ENCODE measurements at regions not wholly inside any gene's neighbourhood (a gene's known extent, or its start where the extent isn't known, plus 50 kb on each side); places are given as distances from the start of the nearest gene placed in this dataset.

DNA sequence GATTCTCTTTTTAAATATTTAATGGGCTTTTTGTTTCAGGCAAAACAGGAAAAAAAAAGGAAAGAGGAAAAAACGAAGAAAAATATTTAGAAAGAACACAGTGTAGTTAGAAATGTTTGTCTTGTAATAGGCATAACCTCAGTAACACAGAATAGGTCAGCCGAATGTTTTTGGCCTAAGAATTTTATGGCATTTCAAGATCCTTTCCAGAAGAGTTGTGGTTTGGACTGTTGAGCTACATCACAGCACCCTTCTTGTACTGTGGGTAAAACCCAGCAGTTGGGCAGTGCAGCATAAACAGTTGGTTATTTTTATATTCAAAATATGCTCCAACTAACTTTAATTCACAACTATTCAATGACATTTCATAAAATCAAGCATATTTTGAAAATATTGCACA, 474.4 kb upstream of the AGTR1 start:
- DNase-seq (ENCODE audit: low spot score) = no peak

DNA sequence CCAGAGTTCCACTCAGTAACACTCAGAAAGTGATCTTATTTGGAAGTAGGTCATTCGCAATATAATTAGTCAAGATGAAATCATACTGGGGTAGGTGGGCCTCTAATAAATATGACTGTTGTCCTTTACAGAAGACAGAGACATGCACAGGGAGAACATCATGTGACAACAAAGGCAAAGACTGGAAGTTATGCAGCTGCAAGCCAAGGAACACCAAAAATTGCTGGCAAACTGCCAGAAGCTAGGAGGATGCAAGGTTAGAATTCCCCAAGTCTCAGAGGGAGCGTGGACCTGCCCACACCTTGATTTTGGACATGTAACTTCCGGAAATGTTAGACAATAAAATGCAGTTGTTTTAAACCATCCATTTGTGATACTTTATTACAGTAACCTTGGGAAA, 471.5 kb upstream of the AGTR1 start:
- DNase-seq (ENCODE audit: low spot score) = no peak

DNA sequence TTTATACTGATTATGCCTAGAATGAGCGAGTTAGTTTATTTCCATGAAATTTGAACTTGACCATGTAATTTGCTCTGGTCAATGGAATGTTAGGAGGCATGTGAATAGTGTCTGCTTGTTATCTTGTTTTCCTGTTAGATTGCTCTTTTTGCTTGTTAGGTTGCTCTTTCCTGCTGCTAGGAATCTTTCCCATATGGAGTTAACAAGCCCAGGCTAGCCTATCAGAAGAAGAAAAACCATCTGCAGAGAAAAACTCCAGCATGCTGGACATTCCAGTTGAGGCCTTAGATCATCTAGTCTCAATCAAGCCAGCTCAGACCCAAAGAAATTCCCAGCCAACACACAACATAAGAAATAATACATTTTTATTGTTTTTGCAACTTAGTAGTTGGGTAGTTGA, 470.2 kb upstream of the AGTR1 start:
- DNase-seq (ENCODE audit: low spot score) = no peak

DNA sequence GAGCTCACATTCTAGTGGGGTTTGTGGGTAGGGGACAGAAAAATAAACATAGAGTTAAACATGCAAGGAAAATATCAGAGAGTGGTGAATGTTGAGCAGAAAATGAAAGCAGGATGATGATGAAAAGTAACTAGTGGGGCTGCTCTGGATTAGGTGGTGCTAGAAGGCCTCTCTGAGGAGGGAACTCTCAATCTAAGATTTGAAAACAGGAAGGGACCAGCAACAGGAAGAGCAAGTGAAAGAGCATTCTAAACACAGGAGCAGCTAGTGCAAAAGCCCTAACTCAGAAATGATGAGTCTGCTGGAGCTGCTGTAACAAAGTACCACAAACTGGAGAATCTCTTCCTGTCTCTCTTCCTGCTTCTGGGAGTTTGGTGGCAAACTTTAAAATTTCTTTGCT, 468.6 kb upstream of the AGTR1 start:
- no peak for DNase-seq (ENCODE audit: low spot score)

DNA sequence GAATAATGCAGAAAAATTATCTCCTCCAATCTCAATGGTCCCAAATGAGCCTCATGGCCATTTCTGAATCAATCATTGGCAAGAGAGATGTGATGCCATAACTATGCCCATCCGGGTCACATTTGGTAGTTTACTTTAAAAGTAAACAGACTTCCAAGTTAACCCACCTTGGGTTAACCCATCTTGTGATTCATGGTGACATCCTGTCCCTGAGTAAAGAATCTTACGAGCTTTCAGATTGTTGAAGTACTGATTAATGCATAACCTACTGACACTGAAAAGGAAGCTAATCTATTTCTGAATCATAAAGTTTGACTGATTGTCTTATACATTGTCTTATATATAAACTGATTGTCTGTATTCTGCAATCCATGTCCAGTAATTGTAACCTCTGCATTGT, 467.2 kb upstream of the AGTR1 start:
- no peak for DNase-seq (ENCODE audit: low spot score)

DNA sequence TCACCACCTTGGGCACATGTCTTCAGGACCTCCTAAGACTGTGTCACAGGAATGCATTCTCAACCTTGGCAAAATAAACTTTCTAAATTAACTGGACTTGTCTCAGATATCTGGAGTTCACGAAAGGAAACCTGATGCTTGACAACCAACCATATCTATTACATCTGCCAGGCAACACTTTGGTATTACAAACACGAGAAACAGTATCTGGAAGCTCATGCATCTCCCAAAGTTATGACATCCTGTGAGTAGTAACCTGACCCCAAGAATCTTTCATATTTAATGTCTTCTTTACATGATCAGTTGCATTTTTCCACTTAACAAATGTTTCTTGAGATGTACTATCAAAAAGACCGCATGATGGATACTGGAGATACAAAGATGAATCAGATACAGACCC, 465.3 kb upstream of the AGTR1 start:
- no peak for DNase-seq (ENCODE audit: low spot score)

DNA sequence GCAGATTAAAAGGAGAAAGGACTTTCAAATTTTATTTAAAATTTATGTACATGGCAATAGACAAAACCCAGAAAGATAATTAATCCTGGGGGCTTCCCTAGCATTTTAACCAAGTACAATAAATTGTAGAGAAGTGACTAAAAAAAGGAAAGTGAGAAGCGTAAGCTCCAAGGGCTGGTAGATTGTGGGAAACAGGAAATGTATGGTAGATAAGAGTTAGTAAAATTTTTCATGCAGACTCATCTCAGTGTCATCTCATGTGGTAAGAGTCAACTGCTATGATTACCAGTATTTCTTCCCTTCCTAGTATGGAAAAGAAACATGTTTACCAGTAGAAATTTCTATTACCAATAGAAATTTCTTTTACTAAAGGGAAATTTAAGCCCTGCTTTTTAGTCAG, 464.3 kb upstream of the AGTR1 start:
- DNase-seq (ENCODE audit: low spot score) = no peak

DNA sequence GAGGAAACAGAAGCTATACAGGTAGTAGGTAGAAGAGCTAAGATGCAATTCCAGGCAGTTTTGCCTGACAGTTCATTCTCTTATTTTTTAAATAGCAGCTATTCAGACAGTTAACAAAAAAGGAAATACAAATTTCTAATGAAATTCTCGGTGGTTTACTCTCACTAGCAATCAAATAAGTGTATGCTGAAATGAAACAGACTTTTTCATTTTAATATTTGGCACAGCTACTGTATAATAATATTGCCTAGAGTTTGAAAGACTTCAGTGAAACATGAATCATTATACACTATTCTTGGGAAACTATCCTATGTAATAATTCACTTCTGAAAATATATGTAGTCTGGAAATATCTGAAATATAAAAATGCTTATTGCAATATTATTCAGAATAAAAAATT, 463.2 kb upstream of the AGTR1 start:
- DNase-seq (ENCODE audit: low spot score) = no peak

DNA sequence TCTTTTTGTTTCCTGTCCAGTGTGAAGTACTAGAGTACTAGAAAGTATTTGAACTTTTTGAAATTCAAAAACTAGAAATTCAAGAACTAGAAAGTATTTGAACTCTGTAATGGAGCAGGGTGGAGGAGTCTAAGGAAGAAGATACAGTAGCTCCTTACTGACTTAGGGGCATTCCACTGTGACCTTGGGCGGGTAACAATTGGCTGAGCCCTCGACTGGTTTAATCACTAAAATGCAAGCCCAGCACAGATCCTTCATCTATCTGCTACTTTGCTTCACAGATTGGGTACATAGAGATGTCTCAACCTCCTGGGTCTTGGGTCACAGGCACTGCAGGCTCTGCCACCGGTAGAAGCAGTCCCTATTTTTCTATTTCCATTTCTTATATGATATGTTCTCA, 462.1 kb upstream of the AGTR1 start:
- no peak for DNase-seq (ENCODE audit: low spot score)

DNA sequence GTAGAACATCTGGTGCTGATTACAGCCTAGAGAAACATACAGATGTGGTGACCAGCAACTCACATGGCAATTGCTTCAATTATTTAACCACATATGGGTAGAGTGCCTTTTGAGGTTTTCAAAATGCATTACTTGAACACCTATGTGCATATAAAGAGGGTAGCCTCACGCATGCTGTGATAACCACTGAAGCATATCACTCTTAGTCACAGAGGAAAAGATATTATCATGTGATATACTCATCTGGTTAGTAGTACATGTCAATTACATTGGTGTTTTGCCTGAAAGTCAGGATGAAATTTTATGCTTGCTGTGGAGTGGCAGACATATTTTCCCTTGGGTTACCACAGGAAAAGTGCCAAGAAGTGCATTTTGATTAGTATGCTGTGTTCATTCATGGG, 459.3 kb upstream of the AGTR1 start:
- no peak for DNase-seq (ENCODE audit: low spot score)

DNA sequence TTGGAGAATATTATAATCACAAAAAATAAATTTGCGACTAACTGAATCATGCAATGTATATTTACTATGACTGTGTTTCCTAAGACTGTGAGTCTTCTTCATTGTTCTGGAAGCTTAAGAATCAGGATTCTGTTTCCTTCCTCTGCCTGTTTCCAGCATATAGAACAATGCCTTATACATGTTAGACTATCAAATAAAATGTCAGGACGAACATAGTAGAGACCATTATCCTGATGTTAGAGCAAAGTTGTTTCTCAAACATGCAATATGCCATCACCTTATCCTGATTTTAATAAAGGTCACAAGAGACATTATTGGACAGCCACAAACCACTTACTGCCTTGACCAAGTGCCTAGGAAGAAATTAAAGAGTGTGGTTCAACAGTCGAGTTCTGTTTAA, 457.4 kb upstream of the AGTR1 start:
- no peak for DNase-seq (ENCODE audit: low spot score)

DNA sequence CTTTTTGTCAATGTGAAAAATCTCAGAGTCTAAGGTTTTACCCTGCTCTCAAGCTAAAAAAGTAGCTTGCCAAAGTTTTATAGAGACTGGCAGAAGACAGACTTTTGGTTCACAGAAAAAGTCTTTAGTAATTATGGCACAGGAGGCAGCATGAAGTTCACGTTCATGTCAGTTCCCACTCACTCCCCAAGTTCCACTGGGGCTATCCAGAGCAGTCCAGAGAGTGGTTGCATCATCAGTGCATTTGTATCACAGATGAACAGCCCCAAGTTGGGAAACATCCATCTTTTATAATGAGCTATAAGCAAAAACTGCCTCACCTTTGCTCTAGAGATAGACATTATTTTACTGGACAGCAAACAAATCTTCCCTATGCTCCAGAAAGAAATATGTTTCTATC, 454.1 kb upstream of the AGTR1 start:
- DNase-seq (ENCODE audit: low spot score) = no peak

DNA sequence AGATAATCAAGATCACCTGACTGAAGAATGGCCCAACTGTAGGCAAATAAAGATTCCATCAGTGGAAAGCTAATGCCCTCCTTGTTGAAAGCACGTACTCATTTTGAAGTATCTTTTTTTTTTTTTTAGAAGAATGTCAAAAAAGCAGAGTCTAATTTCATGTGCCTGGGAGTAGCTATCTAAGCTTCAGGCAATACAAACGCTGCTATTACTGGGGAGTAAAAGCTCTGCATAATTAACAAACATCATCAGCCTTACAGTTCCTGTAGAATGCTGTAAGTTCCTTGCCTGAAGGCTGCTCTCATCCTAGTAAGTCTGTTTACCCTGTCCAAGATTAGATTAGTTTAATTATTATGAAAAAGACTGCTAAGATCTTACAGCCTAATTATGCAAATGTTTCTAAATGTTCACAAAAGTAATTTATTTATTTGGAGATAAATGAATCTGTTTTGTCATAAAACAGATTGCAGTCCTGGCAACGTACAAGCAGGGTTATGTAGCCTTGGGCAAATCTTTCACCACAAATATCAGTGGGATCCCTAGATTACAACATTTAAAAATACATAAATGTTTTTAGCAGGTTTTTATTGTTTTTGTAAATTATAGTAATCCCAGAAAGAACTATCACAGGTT, 451.3 kb upstream of the AGTR1 start:
- DNase-seq (ENCODE audit: low spot score) = no peak

DNA sequence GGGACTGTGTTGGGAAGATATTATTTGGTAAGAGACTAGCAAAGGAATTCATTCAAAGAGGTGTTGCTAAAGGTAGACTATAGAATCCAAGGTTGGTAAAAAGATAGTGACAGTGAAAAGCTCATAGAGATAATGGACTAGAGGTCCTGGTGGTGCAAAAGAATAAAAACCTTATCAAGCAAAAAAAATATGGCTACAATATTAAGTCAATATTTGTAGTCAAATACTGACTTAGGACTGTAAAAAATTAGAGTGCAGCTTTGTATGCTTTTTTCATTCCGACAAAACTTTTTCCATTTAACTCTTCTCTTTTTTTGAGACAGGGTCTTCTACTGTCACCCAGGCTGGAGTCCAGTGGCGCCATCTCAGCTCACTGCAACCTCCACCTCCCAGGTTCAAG, 444.0 kb upstream of the AGTR1 start:
- no peak for DNase-seq (ENCODE audit: low spot score)

DNA sequence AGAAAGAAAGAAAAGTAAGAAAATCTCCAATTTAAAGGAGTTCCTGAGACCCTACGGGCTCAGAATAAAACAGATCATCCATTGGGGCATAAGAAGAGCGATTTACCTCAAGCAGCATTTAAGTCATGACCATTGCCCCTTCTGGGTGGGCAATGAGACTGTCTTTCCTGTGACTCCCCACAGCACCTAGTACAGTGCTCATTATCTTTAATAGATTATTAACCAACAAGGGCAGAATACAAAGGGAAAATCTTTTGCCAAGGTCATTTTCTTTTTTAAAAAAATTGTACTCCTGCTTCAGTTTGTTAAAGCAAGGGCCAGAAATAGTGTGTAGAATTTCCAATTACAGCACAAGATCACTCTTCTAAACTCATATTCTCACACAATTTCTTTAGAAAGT, 443.3 kb upstream of the AGTR1 start:
- no peak for DNase-seq (ENCODE audit: low spot score)

DNA sequence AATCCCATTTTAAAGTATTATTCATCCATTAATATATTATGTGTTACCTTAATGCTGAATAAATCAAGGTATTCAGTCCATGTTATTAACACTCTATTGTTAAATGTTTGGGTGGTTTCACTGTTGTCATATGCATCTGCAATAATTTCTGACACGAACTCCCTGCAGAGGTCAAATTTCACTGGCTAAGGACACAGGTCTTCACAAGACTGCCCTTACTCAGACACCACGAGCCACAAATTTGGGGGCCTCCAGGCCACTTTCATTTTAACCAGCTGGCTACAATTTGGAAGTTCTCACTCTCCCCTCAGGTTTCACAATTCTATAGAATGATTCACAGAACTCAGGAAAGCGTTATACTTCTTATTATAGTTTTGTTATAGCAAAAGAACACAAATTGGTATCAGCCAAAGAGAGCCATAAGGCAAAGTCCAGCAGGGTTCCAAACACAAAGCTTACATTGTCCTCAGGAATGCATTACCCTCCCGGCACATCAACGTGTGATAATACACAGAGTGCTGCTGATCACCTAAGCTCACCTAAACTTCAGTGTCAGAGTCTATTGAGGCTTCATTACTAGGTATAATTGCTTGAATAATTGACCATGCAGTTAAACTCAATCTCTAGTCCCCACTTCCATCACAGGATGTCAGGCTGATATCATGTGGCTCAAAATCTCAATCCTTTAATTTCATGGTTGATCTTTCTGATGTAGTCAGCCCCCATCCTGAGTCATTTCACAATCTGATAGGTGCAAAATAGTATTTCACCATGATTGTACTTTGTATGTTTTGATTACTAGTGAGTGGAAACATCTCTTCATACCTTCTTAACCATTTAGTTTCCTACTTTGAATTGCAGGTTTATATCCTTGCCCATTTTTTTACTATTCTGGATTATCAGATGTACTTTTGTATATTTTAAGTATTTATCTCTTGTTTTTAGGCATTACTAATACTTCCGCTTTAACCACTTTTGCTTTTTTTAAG, 441.4 kb upstream of the AGTR1 start:
- DNase-seq (ENCODE audit: low spot score) = no peak

DNA sequence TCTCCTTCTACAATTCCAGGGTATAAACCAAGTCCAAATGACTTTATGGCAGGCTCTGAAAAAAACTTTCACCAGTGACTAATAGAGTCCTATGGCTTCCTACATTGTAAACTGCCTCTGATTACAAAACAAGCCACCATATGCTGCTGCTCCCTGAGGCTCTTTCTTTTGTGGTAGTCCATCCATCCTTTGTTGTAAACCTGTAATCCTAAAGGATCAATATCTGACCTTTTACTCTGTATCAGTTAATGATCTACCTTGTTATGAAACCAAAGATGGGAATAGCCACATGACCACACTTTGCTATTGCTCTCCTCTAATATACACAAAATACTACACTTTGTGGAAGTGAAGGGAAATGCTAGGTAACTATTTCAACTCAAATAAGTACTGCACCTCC, 434.7 kb upstream of the AGTR1 start:
- no peak for DNase-seq (ENCODE audit: low spot score)

DNA sequence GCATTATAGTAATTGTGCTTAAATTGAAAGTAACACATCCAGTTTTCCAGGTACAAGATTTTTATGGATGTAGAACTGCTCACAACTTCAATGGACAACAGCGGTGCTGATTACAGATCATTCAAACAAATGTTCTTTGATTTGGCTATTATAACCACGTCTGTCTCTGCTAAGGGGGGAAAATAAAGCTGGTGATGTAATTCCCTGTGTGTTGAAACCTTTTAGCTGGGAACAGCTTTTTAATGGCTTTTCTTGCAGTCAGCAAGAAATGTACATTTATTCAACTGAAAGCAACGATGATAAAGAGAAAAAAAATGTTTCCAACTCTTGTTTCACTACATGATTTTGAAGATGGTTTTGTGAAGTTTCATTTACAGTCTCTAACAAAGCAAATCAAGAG, 431.9 kb upstream of the AGTR1 start:
- DNase-seq (ENCODE audit: low spot score) = no peak

DNA sequence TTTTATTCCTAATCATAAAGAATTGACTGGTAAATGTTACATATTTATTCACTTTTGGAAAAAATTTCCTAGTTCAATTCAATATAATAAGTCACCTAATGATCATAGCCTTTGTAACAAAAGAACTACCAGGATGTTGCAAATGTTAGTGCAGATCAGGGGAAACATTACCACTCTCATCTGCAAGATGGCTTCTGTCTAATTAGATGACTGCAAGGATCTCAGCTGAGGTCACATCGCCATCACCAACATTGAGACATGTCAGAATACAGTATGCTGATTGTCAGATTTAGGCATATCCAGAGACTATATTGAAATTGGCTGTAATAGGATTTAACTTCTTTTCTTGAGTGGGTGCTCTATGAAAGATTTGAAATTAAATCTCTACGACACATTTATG, 431.4 kb upstream of the AGTR1 start:
- DNase-seq (ENCODE audit: low spot score) = no peak

DNA sequence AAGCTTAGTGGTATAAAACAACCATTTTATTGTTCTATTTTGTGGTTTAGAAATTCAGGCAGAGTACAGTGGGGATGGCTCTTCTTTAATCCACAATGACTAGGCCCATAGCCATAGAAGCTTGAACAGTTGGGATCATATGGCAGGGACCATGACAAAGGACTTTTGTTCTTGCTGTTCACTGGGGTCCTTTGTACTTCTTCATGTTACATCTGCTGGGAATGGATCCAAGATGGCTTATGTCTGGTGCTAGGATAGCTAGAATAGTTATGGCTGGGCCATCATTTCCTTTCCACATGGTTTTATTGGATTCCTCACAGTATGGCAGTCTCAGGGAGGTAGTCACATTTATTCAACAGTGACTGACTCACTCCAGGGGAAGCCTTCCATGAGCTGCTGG, 427.9 kb upstream of the AGTR1 start:
- no peak for DNase-seq (ENCODE audit: low spot score)

DNA sequence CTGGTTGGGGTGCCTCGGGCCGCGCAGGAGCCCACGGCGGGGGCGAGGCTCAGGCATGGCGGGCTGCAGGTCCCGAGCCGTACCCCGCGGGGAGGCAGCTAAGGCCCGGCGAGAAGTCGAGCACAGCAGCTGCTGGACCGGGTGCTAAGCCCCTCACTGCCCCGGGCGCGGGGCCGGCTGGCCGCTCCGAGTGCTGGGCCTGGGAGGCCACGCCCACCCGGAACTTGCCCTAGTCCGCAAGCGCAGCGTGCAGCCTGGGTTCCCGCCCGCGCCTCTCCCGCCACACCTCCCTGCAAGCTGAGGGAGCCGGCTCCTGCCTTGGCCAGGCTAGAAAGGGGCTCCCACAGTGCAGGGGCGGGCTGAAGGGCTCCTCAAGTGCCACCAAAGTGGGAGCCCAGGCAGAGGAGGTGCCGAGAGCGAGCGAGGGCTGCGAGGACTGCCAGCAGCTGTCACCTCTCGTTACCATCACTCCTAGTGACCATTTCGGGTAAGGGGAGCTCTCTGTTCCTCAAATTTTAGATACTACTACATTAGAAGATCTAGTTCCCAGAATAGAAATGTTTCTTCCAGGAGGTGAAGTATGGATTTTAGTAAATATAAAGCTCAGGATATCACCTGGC, 417.0 kb upstream of the AGTR1 start:
- no peak for DNase-seq (ENCODE audit: low spot score)

DNA sequence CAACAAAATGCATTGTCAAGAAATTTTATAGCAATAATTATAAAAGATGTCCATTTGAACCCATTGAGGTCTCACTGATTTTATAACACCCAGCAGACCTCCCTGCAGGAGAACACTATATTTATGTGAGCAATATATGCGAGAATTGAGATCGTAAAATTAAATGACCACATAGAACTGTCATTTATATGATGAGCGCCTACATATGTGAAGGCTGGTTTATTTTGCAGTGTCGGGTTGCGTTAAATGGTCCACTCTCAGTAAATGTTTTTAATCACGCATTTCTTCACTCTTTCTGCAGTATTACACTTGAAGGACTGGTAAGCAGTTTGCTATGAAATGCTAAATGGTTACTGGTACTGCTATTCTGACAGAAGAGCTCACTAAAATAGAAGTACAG, 408.5 kb upstream of the AGTR1 start:
- no peak for DNase-seq (ENCODE audit: low spot score)

DNA sequence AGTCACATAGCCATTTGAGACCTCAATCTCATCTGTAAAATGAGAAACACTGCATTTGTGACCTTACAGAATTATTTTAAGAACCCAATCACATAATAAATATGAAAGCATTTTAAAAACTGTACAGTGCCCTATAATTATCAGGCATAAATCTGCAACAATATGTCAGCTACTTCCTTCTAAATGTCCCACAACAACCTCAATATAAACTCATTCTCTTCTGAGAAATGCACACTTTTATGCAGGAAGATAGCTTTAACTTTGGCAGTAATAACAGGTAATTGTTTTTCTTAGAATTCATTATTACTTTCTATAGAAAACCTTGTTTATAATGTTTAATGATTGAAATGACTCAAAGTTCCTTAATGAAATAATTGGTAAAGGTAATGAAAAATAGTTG, 400.7 kb upstream of the AGTR1 start:
- no peak for DNase-seq (ENCODE audit: low spot score)
